SU-DHL-6 (cell line): ENCODE measurements at regions not wholly inside any gene's neighbourhood (a gene's known extent, or its start where the extent isn't known, plus 50 kb on each side); places are given as distances from the start of the nearest gene placed in this dataset.

Experiments
- H2AFZ ChIP-seq: fragments of 200-600 bp; sonication (generic); 2 replicates; pipeline ENCODE4 v1.6.1; 2014; ENCODE audit warnings: low read depth, mild to moderate bottlenecking, moderate library complexity, mixed read lengths, antibody characterized with exemption, low read length; ENCODE audit not compliant: severe bottlenecking
- H3F3A ChIP-seq: fragments of 200-600 bp; shearing (Covaris generic); 2 replicates; pipeline ENCODE4 v1.6.0; 2016; ENCODE audit warnings: antibody characterized with exemption, mild to moderate bottlenecking; ENCODE audit not compliant: insufficient read depth
- H3K27ac ChIP-seq: fragments of 200-600 bp; sonication (generic); 2 replicates; pipeline ENCODE4 v1.5.1; 2016; ENCODE audit warnings: low read depth, mild to moderate bottlenecking, low read length, moderate library complexity, mixed read lengths
- H3K27me3 ChIP-seq: fragments of 200-600 bp; sonication (generic), shearing (Covaris generic); 2 replicates; pipeline ENCODE4 v1.6.0; 2014; ENCODE audit warnings: mild to moderate bottlenecking, low read length
- H3K36me3 ChIP-seq: fragments of 200-600 bp; sonication (generic); 2 replicates; pipeline ENCODE4 v1.6.1; 2014; ENCODE audit warnings: mild to moderate bottlenecking, low read length, mixed read lengths
- H3K4me2 ChIP-seq: fragments of 300-600, 200-600 bp; shearing (Covaris generic), sonication (generic); 2 replicates; pipeline ENCODE4 v1.6.0; 2014; ENCODE audit warnings: low read length, low read depth, mild to moderate bottlenecking; ENCODE audit not compliant: poor library complexity, severe bottlenecking
- H3K4me3 ChIP-seq: fragments of 200-600 bp; sonication (generic); 2 replicates; pipeline ENCODE4 v1.5.1; 2014; ENCODE audit warnings: antibody characterized with exemption, low read length, mild to moderate bottlenecking, mixed read lengths; ENCODE audit not compliant: insufficient read depth, poor library complexity, severe bottlenecking
- H3K79me2 ChIP-seq: fragments of 200-600 bp; sonication (generic); 2 replicates; pipeline ENCODE4 v1.6.1; 2014; ENCODE audit warnings: mild to moderate bottlenecking, low read length, moderate library complexity; ENCODE audit not compliant: insufficient read depth
- H3K9ac ChIP-seq: fragments of 200-600 bp; sonication (generic); 2 replicates; pipeline ENCODE4 v1.7.0; 2014; ENCODE audit warnings: mild to moderate bottlenecking, low read length
- H3K9me2 ChIP-seq: fragments of 200-600 bp; sonication (generic); replicated peaks from 2 replicates; pipeline ENCODE4 v1.6.1; 2014; ENCODE audit warnings: low read length; ENCODE audit not compliant: insufficient read depth
- H3K9me3 ChIP-seq: fragments of 200-600 bp; sonication (generic); 2 replicates; pipeline ENCODE4 v1.6.1; 2014; ENCODE audit warnings: low read length, mixed read lengths; ENCODE audit not compliant: insufficient read depth
- H4K20me1 ChIP-seq: fragments of 200-600 bp; sonication (generic); 2 replicates; pipeline ENCODE4 v1.6.1; 2014; ENCODE audit warnings: low read depth, mild to moderate bottlenecking, antibody characterized with exemption, low read length, moderate library complexity, mixed read lengths
- EZH2phosphoT487 ChIP-seq: fragments of 200-600 bp; sonication (generic), shearing (Covaris generic); conservative IDR thresholded peaks from 2 replicates; pipeline ENCODE4 v1.6.1; 2018; ENCODE audit warnings: mild to moderate bottlenecking, antibody characterized with exemption, low read length, moderate library complexity, mixed read lengths
- TF ChIP-seq, protein P1 (sequence below): fragments of 200-600 bp; sonication (generic); IDR thresholded peaks from one replicate; pipeline ENCODE4 v1.5.1; 2017; ENCODE audit warnings: antibody characterized with exemption, mild to moderate bottlenecking, low read length, moderate library complexity; ENCODE audit not compliant: insufficient read depth, poor library complexity, severe bottlenecking

DNA sequence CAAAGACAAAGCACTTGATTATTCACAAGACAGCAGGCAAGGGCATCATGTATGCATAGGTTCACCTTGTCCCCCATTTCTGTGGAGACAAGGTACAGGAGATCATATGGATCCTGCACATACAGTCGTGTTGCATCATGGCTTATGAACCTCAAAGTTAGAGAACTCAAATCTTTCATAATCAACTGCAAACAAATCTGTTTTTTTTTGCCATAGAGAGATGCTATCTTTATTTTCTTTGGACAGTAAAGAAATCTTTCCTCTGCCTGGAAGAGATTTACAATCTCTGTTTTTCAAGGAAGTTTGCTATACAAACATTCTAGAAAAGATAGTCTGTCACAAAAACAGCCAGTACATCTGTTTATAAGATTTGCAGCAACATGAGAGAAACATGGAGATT is 578.8 kb downstream of the ANKRD50 start:
- TF ChIP-seq, protein P1, sequence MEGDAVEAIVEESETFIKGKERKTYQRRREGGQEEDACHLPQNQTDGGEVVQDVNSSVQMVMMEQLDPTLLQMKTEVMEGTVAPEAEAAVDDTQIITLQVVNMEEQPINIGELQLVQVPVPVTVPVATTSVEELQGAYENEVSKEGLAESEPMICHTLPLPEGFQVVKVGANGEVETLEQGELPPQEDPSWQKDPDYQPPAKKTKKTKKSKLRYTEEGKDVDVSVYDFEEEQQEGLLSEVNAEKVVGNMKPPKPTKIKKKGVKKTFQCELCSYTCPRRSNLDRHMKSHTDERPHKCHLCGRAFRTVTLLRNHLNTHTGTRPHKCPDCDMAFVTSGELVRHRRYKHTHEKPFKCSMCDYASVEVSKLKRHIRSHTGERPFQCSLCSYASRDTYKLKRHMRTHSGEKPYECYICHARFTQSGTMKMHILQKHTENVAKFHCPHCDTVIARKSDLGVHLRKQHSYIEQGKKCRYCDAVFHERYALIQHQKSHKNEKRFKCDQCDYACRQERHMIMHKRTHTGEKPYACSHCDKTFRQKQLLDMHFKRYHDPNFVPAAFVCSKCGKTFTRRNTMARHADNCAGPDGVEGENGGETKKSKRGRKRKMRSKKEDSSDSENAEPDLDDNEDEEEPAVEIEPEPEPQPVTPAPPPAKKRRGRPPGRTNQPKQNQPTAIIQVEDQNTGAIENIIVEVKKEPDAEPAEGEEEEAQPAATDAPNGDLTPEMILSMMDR = no peak
- TF ChIP-seq EZH2phosphoT487 = no peak
- Histone ChIP-seq H3K9me3 (no peaks in the 10 kb centered on the region), H3K9me2 (no peaks in the 10 kb centered on the region), H3K4me3 (no peak overlapping the region), H3F3A (no peaks in the 10 kb centered on the region), H3K27me3 (no peaks in the 10 kb centered on the region), H2AFZ (no peak overlapping the region), H3K27ac (no peak overlapping the region), H3K79me2 (no peaks in the 10 kb centered on the region), H3K4me2 (no peak overlapping the region), H3K36me3 (no peaks in the 10 kb centered on the region), H3K9ac (no peak overlapping the region), H4K20me1 (no peaks in the 10 kb centered on the region)

DNA sequence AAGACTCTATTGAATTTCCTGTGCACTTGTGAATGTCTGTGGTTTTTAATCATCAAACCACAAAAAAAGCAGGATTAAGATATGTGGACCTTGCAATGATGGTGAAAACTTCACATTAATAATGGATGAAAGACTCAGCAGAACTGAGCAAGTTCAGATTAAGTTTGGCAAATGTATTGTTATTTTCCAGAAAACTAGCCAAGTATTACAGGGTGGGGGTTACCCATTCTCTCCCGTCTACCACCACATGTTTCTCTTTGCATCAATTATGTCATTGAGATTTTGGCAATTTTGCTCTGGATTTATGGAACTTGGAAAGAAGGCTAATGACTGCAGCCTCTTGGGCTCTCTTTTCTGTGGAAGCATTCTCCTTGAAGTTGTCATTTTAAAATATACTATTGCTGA is 577.1 kb downstream of the ANKRD50 start:
- Histone ChIP-seq H3K36me3 (no peaks in the 10 kb centered on the region), H2AFZ (no peak overlapping the region), H3K9me3 (no peaks in the 10 kb centered on the region), H3F3A (no peaks in the 10 kb centered on the region), H3K9me2 (no peaks in the 10 kb centered on the region), H3K79me2 (no peaks in the 10 kb centered on the region), H3K4me2 (no peak overlapping the region), H3K27me3 (no peaks in the 10 kb centered on the region), H4K20me1 (no peaks in the 10 kb centered on the region), H3K27ac (no peak overlapping the region), H3K9ac (no peak overlapping the region), H3K4me3 (no peak overlapping the region)
- TF ChIP-seq, protein P1 = no peak
- no peak for TF ChIP-seq EZH2phosphoT487

DNA sequence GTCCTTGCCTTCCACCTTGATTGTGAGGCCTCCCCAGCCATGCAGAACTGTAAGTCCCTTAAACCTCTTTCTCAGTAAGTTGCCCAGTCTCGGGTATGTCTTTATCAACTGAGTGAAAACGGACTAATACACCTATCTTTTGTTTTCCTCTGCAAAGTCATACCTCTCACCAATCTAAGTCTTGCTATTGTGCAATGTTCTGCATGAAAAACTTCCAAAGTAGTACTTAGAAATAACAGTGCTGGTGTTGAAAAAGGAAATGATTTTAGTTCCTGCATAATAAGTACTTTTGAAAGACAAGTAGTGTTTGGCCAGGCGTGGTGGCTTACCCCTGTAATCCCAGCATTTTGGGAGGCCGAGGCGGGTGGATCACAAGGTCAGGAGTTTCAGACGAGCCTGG is 573.5 kb downstream of the ANKRD50 start:
- Histone ChIP-seq H3K27ac (no peak overlapping the region), H2AFZ (no peak overlapping the region), H3K36me3 (no peaks in the 10 kb centered on the region), H4K20me1 (no peaks in the 10 kb centered on the region), H3K4me2 (no peak overlapping the region), H3F3A (no peaks in the 10 kb centered on the region), H3K4me3 (no peak overlapping the region), H3K27me3 (no peaks in the 10 kb centered on the region), H3K9ac (no peak overlapping the region), H3K79me2 (no peaks in the 10 kb centered on the region), H3K9me2 (no peaks in the 10 kb centered on the region), H3K9me3 (no peaks in the 10 kb centered on the region)
- no peak for TF ChIP-seq EZH2phosphoT487
- TF ChIP-seq, protein P1 = no peak
